GM23338 (cell line): ENCODE measurements at regions not wholly inside any gene's neighbourhood (a gene's known extent, or its start where the extent isn't known, plus 50 kb on each side); places are given as distances from the start of the nearest gene placed in this dataset.

Source experiments
- CREB1 ChIP-seq: fragments of 250-450 bp; sonication (Bioruptor Pico); IDR thresholded peaks from 2 replicates; pipeline ENCODE4 v1.5.0; 2020; ENCODE audit warnings: low read depth, mild to moderate bottlenecking, moderate library complexity
- CTCF ChIP-seq, 2 experiments: fragments of 200-600 bp in 1 of 2; sonication (generic) in 1 of 2; conservative IDR thresholded peaks; 2 replicates each; pipeline versions ENCODE4 v1.5.1 to v1.6.1; 2016 to 2017; ENCODE audit warnings: antibody characterized with exemption in 2 of 2, low read depth in 2 of 2, mild to moderate bottlenecking in 2 of 2, moderate library complexity in 1 of 2
- EZH2 ChIP-seq: fragments of 200-600 bp; sonication (generic); IDR thresholded peaks from one replicate; pipeline ENCODE4 v1.8.0; 2017; ENCODE audit warnings: antibody characterized with exemption, mild to moderate bottlenecking, low read depth; ENCODE audit not compliant: unreplicated experiment
- POLR2AphosphoS5 ChIP-seq: IDR thresholded peaks from 2 replicates; pipeline ENCODE4 v1.6.1; 2016; ENCODE audit warnings: antibody characterized with exemption, low read depth
- ZNF114 ChIP-seq: fragments of 250-450 bp; sonication (Bioruptor Pico); IDR thresholded peaks from 2 replicates; pipeline ENCODE4 v1.5.0; 2020; ENCODE audit warnings: mild to moderate bottlenecking, moderate library complexity

- TF ChIP-seq CREB1 (CRISPR knock-in tag) (no peak), CTCF (conservative IDR thresholded peaks at IDR 0.05; ENCODE audit: low read depth in 2 of 2) (no peak), POLR2AphosphoS5 (no peak), ZNF114 (no peak), EZH2 (no peak)
Measured at GRCh38 chrX:148161701-148162100, 180.6 kb downstream of the FMR1NB start.
